ENCODE measurements at regions not wholly inside any gene's neighbourhood (a gene's known extent, or its start where the extent isn't known, plus 50 kb on each side); places are given as distances from the start of the nearest gene placed in this dataset.
"Not testable (repeated sequence)": the region's sequence is repeated elsewhere in the genome, so short reads cannot be mapped to it uniquely, and the experiment has no call there.

- H3K4me3 ChIP-seq (ENCODE audit: low read length in 2 of 2) = not testable (repeated sequence)
Observed at GRCh38 chr11:3520905-3521304, 120.9 kb downstream of the ART5 start.

GRCh38 chr11:3519841-3520240, 122.0 kb downstream of the ART5 start:
- H3K4me2 ChIP-seq (ENCODE audit: insufficient read depth, low read length, poor library complexity, severe bottlenecking); H3K27me3 ChIP-seq (ENCODE audit: control insufficient read depth in 3 of 3, insufficient read depth in 3 of 3, low read depth in 1 of 3, low read length in 3 of 3); H3K4me1 ChIP-seq (ENCODE audit: control insufficient read depth in 2 of 2, insufficient read depth in 1 of 2, low read depth in 1 of 2, low read length in 2 of 2); H3K18ac ChIP-seq (ENCODE audit: low read length); H3K4ac ChIP-seq (ENCODE audit: low read length); H2AK5ac ChIP-seq (ENCODE audit: low read depth, low read length); DNase-seq (ENCODE audit: low spot score); H3K23ac ChIP-seq (ENCODE audit: low read depth, low read length, poor library complexity); H3K9ac ChIP-seq (ENCODE audit: low read depth, low read length, poor library complexity); H2BK15ac ChIP-seq (ENCODE audit: low read length); H3K4me3 ChIP-seq (ENCODE audit: low read length in 2 of 2); H3K9me3 ChIP-seq (replicated peaks in 1 of 2; ENCODE audit: control insufficient read depth in 2 of 2, insufficient read depth in 1 of 2, low read depth in 1 of 2, low read length in 2 of 2); H3K27ac ChIP-seq (replicated peaks; ENCODE audit: low read length); H2BK120ac ChIP-seq (ENCODE audit: low read depth, low read length); H3K14ac ChIP-seq (ENCODE audit: low read length); H4K91ac ChIP-seq (ENCODE audit: low read depth, low read length, poor library complexity); H2BK5ac ChIP-seq (ENCODE audit: low read length); H2AFZ ChIP-seq (ENCODE audit: low read length); H2BK12ac ChIP-seq (ENCODE audit: low read length); H4K8ac ChIP-seq (ENCODE audit: low read depth, low read length); H3K79me1 ChIP-seq (ENCODE audit: low read depth, low read length); H3K36me3 ChIP-seq (replicated peaks in 1 of 2; ENCODE audit: control insufficient read depth in 2 of 2, insufficient read depth in 2 of 2, low read length in 2 of 2): not testable (repeated sequence)
- no CpG with 5 or more reads among the region's 5 CpGs for WGBS, 2 donors (ENCODE audit: extremely low coverage in 2 of 2, insufficient read length in 2 of 2, insufficient replicate concordance in 1 of 2)

More at GRCh38 chr11:3520905-3521304, 120.9 kb downstream of the ART5 start:
- H3K79me1 ChIP-seq (ENCODE audit: low read depth, low read length); H3K4me2 ChIP-seq (ENCODE audit: insufficient read depth, low read length, poor library complexity, severe bottlenecking); H2BK15ac ChIP-seq (ENCODE audit: low read length); H3K27me3 ChIP-seq (ENCODE audit: control insufficient read depth in 3 of 3, insufficient read depth in 3 of 3, low read depth in 1 of 3, low read length in 3 of 3); H3K9me3 ChIP-seq (replicated peaks in 1 of 2; ENCODE audit: control insufficient read depth in 2 of 2, insufficient read depth in 1 of 2, low read depth in 1 of 2, low read length in 2 of 2); H3K4ac ChIP-seq (ENCODE audit: low read length); DNase-seq (ENCODE audit: low spot score); H3K23ac ChIP-seq (ENCODE audit: low read depth, low read length, poor library complexity); H2AFZ ChIP-seq (ENCODE audit: low read length); H2BK12ac ChIP-seq (ENCODE audit: low read length); H4K8ac ChIP-seq (ENCODE audit: low read depth, low read length); H3K36me3 ChIP-seq (replicated peaks in 1 of 2; ENCODE audit: control insufficient read depth in 2 of 2, insufficient read depth in 2 of 2, low read length in 2 of 2); H2BK5ac ChIP-seq (ENCODE audit: low read length); H3K4me1 ChIP-seq (ENCODE audit: control insufficient read depth in 2 of 2, insufficient read depth in 1 of 2, low read depth in 1 of 2, low read length in 2 of 2); H2AK5ac ChIP-seq (ENCODE audit: low read depth, low read length); H3K18ac ChIP-seq (ENCODE audit: low read length); H3K14ac ChIP-seq (ENCODE audit: low read length); H2BK120ac ChIP-seq (ENCODE audit: low read depth, low read length); H4K91ac ChIP-seq (ENCODE audit: low read depth, low read length, poor library complexity); H3K27ac ChIP-seq (replicated peaks; ENCODE audit: low read length); H3K9ac ChIP-seq (ENCODE audit: low read depth, low read length, poor library complexity): not testable (repeated sequence)

DNA sequence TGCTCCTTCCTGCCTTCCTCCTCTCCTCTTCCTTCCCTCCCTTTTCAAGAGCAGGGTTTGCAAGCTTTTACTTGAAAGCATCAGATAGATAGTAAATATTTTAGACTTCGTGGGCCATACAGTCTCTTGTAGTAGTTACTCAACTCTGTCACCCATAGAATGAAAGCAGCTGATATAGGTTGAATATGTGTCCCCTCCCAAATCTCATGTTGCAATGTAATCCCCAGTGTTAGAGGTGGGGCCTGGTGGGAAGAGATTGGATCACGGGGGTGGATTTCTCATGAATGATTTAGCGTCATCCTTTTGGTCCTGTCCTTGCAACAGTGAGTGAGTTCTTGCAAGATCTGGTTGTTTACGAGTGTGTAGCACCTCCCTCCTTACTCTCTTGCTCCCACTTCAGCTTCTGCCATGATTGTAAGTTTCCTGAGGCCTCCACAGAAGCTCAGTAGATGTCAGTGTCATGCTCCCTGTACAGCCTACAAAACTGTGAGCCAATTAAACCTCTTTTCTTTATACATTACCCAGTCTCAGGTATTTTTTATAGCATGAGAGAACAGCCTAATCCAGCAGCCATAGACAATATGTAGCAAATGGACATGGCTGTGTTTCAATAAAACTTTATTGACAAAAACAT, 124.7 kb downstream of the ART5 start:
- WGBS, 2 donors (ENCODE audit: extremely low coverage in 2 of 2, insufficient read length in 2 of 2, insufficient replicate concordance in 1 of 2) = no CpG with 5 or more reads among the region's 4 CpGs
- not testable (repeated sequence) for H3K79me1 ChIP-seq (ENCODE audit: low read depth, low read length); H3K9ac ChIP-seq (ENCODE audit: low read depth, low read length, poor library complexity); H3K9me3 ChIP-seq (replicated peaks in 1 of 2; ENCODE audit: control insufficient read depth in 2 of 2, insufficient read depth in 1 of 2, low read depth in 1 of 2, low read length in 2 of 2); H3K18ac ChIP-seq (ENCODE audit: low read length); H2BK12ac ChIP-seq (ENCODE audit: low read length); H3K4me1 ChIP-seq (ENCODE audit: control insufficient read depth in 2 of 2, insufficient read depth in 1 of 2, low read depth in 1 of 2, low read length in 2 of 2); H2BK5ac ChIP-seq (ENCODE audit: low read length); H3K27me3 ChIP-seq (ENCODE audit: control insufficient read depth in 3 of 3, insufficient read depth in 3 of 3, low read depth in 1 of 3, low read length in 3 of 3); H3K36me3 ChIP-seq (replicated peaks in 1 of 2; ENCODE audit: control insufficient read depth in 2 of 2, insufficient read depth in 2 of 2, low read length in 2 of 2); H3K4me3 ChIP-seq (ENCODE audit: low read length in 2 of 2); H2BK120ac ChIP-seq (ENCODE audit: low read depth, low read length); H3K14ac ChIP-seq (ENCODE audit: low read length); H4K8ac ChIP-seq (ENCODE audit: low read depth, low read length); H3K4me2 ChIP-seq (ENCODE audit: insufficient read depth, low read length, poor library complexity, severe bottlenecking); H2AK5ac ChIP-seq (ENCODE audit: low read depth, low read length); H4K91ac ChIP-seq (ENCODE audit: low read depth, low read length, poor library complexity); H2BK15ac ChIP-seq (ENCODE audit: low read length); H3K23ac ChIP-seq (ENCODE audit: low read depth, low read length, poor library complexity); H3K4ac ChIP-seq (ENCODE audit: low read length); H2AFZ ChIP-seq (ENCODE audit: low read length); DNase-seq (ENCODE audit: low spot score); H3K27ac ChIP-seq (replicated peaks; ENCODE audit: low read length)

GRCh38 chr11:3516345-3516933, 125.4 kb downstream of the ART5 start:
- H3K9me3 ChIP-seq (replicated peaks in 1 of 2; ENCODE audit: control insufficient read depth in 2 of 2, insufficient read depth in 1 of 2, low read depth in 1 of 2, low read length in 2 of 2); H3K14ac ChIP-seq (ENCODE audit: low read length); H3K23ac ChIP-seq (ENCODE audit: low read depth, low read length, poor library complexity); H3K18ac ChIP-seq (ENCODE audit: low read length); H3K27ac ChIP-seq (replicated peaks; ENCODE audit: low read length); H3K4me2 ChIP-seq (ENCODE audit: insufficient read depth, low read length, poor library complexity, severe bottlenecking); H3K36me3 ChIP-seq (replicated peaks in 1 of 2; ENCODE audit: control insufficient read depth in 2 of 2, insufficient read depth in 2 of 2, low read length in 2 of 2); H3K79me1 ChIP-seq (ENCODE audit: low read depth, low read length); H3K4me1 ChIP-seq (ENCODE audit: control insufficient read depth in 2 of 2, insufficient read depth in 1 of 2, low read depth in 1 of 2, low read length in 2 of 2); H2BK120ac ChIP-seq (ENCODE audit: low read depth, low read length); H3K27me3 ChIP-seq (ENCODE audit: control insufficient read depth in 3 of 3, insufficient read depth in 3 of 3, low read depth in 1 of 3, low read length in 3 of 3); H2AK5ac ChIP-seq (ENCODE audit: low read depth, low read length); DNase-seq (ENCODE audit: low spot score); H4K8ac ChIP-seq (ENCODE audit: low read depth, low read length); H2BK12ac ChIP-seq (ENCODE audit: low read length); H2BK15ac ChIP-seq (ENCODE audit: low read length); H4K91ac ChIP-seq (ENCODE audit: low read depth, low read length, poor library complexity); H3K4me3 ChIP-seq (ENCODE audit: low read length in 2 of 2); H3K9ac ChIP-seq (ENCODE audit: low read depth, low read length, poor library complexity); H2AFZ ChIP-seq (ENCODE audit: low read length); H2BK5ac ChIP-seq (ENCODE audit: low read length); H3K4ac ChIP-seq (ENCODE audit: low read length): not testable (repeated sequence)
- WGBS, 2 donors (ENCODE audit: extremely low coverage in 2 of 2, insufficient read length in 2 of 2, insufficient replicate concordance in 1 of 2) = no CpG with 5 or more reads among the region's 6 CpGs

Data from neuronal stem cell (in vitro differentiated cells).